ENCODE measurements at regions not wholly inside any gene's neighbourhood (a gene's known extent, or its start where the extent isn't known, plus 50 kb on each side); places are given as distances from the start of the nearest gene placed in this dataset.

- Mint-ChIP-seq H3K4me3 (no peak overlapping the region), H3K4me1 (no peaks in the 10 kb centered on the region), H3K36me3 (ENCODE audit: low read depth) (no peaks in the 10 kb centered on the region), H3K27ac (no peak overlapping the region), H3K27me3 (no peaks in the 10 kb centered on the region)
- DNase-seq, result no peak
- ATAC-seq, result no peak
- H3K9me3 ChIP-seq (ENCODE audit: control insufficient read depth, low read length, poor library complexity, severe bottlenecking), result no peaks in the 10 kb centered on the region
Observed at GRCh38 chr4:34718576-34719245, 1525.6 kb downstream of the ARAP2 start.

GRCh38 chr4:34720571-34720970, 1523.7 kb downstream of the ARAP2 start:
- Mint-ChIP-seq H3K27ac (no peak overlapping the region), H3K4me1 (no peaks in the 10 kb centered on the region), H3K36me3 (ENCODE audit: low read depth) (no peaks in the 10 kb centered on the region), H3K4me3 (no peak overlapping the region), H3K27me3 (no peaks in the 10 kb centered on the region)
- DNase-seq (no peak), ATAC-seq (no peak)
- H3K9me3 ChIP-seq (ENCODE audit: control insufficient read depth, low read length, poor library complexity, severe bottlenecking), result no peaks in the 10 kb centered on the region

GRCh38 chr4:34721835-34722234, 1522.5 kb downstream of the ARAP2 start:
- no peak for ATAC-seq
- no peaks in the 10 kb centered on the region for H3K4me1 Mint-ChIP-seq
- H3K27ac Mint-ChIP-seq, result no peak overlapping the region
- H3K4me3 Mint-ChIP-seq, result no peak overlapping the region
- H3K9me3 ChIP-seq (ENCODE audit: control insufficient read depth, low read length, poor library complexity, severe bottlenecking), result no peaks in the 10 kb centered on the region
- no peaks in the 10 kb centered on the region for H3K27me3 Mint-ChIP-seq
- no peak for DNase-seq
- no peaks in the 10 kb centered on the region for H3K36me3 Mint-ChIP-seq (ENCODE audit: low read depth)

- no peaks in the 10 kb centered on the region for H3K36me3 Mint-ChIP-seq (ENCODE audit: low read depth)
- ATAC-seq, result no peak
- no peak overlapping the region for H3K4me3 Mint-ChIP-seq
- no peak overlapping the region for H3K27ac Mint-ChIP-seq
- H3K4me1 Mint-ChIP-seq, result no peaks in the 10 kb centered on the region
- H3K9me3 ChIP-seq (ENCODE audit: control insufficient read depth, low read length, poor library complexity, severe bottlenecking), result no peaks in the 10 kb centered on the region
- no peaks in the 10 kb centered on the region for H3K27me3 Mint-ChIP-seq
- no peak for DNase-seq
Observed at GRCh38 chr4:34723605-34724004, 1520.7 kb downstream of the ARAP2 start.

- H3K4me1 Mint-ChIP-seq, result no peaks in the 10 kb centered on the region
- no peaks in the 10 kb centered on the region for H3K36me3 Mint-ChIP-seq (ENCODE audit: low read depth)
- ATAC-seq, result no peak
- no peak overlapping the region for H3K4me3 Mint-ChIP-seq
- no peaks in the 10 kb centered on the region for H3K9me3 ChIP-seq (ENCODE audit: control insufficient read depth, low read length, poor library complexity, severe bottlenecking)
- no peaks in the 10 kb centered on the region for H3K27me3 Mint-ChIP-seq
- DNase-seq, result no peak
- H3K27ac Mint-ChIP-seq, result no peak overlapping the region
Observed at GRCh38 chr4:34724491-34724890, 1519.8 kb downstream of the ARAP2 start.

GRCh38 chr4:34731070-34731469, 1513.2 kb downstream of the ARAP2 start:
- Mint-ChIP-seq H3K27me3 (no peaks in the 10 kb centered on the region), H3K27ac (no peak overlapping the region), H3K36me3 (ENCODE audit: low read depth) (no peaks in the 10 kb centered on the region), H3K4me3 (no peak overlapping the region), H3K4me1 (no peaks in the 10 kb centered on the region)
- no peak for ATAC-seq
- no peaks in the 10 kb centered on the region for H3K9me3 ChIP-seq (ENCODE audit: control insufficient read depth, low read length, poor library complexity, severe bottlenecking)
- DNase-seq, result no peak

- no peaks in the 10 kb centered on the region for H3K9me3 ChIP-seq (ENCODE audit: control insufficient read depth, low read length, poor library complexity, severe bottlenecking)
- H3K27me3 Mint-ChIP-seq, result no peaks in the 10 kb centered on the region
- H3K36me3 Mint-ChIP-seq (ENCODE audit: low read depth), result no peaks in the 10 kb centered on the region
- H3K4me3 Mint-ChIP-seq, result no peak overlapping the region
- ATAC-seq (no peak), DNase-seq (no peak)
- no peaks in the 10 kb centered on the region for H3K4me1 Mint-ChIP-seq
- no peak overlapping the region for H3K27ac Mint-ChIP-seq
Observed at GRCh38 chr4:34732176-34732950, 1512.0 kb downstream of the ARAP2 start.

- no peaks in the 10 kb centered on the region for H3K4me1 Mint-ChIP-seq
- no peak for DNase-seq
Observed at GRCh38 chr4:34733185-34733941, 1511.0 kb downstream of the ARAP2 start.

GRCh38 chr4:34766935-34767334, 1477.4 kb downstream of the ARAP2 start:
- Mint-ChIP-seq H3K27ac (no peak overlapping the region), H3K27me3 (no peaks in the 10 kb centered on the region), H3K36me3 (ENCODE audit: low read depth) (no peaks in the 10 kb centered on the region), H3K4me3 (no peak overlapping the region), H3K4me1 (no peaks in the 10 kb centered on the region)
- no peaks in the 10 kb centered on the region for H3K9me3 ChIP-seq (ENCODE audit: control insufficient read depth, low read length, poor library complexity, severe bottlenecking)
- no peak for DNase-seq
- no peak for ATAC-seq

More at GRCh38 chr4:34733185-34733941, 1511.0 kb downstream of the ARAP2 start:
- Mint-ChIP-seq H3K4me3 (no peak overlapping the region), H3K36me3 (ENCODE audit: low read depth) (no peaks in the 10 kb centered on the region), H3K27me3 (no peaks in the 10 kb centered on the region), H3K27ac (no peak overlapping the region)
- H3K9me3 ChIP-seq (ENCODE audit: control insufficient read depth, low read length, poor library complexity, severe bottlenecking), result no peaks in the 10 kb centered on the region
- no peak for ATAC-seq

GRCh38 chr4:34767407-34767806, 1476.9 kb downstream of the ARAP2 start:
- no peak overlapping the region for H3K4me3 Mint-ChIP-seq
- DNase-seq (no peak), ATAC-seq (no peak)
- H3K27me3 Mint-ChIP-seq, result no peaks in the 10 kb centered on the region
- H3K36me3 Mint-ChIP-seq (ENCODE audit: low read depth), result no peaks in the 10 kb centered on the region
- H3K27ac Mint-ChIP-seq, result no peak overlapping the region
- H3K9me3 ChIP-seq (ENCODE audit: control insufficient read depth, low read length, poor library complexity, severe bottlenecking), result no peaks in the 10 kb centered on the region
- no peaks in the 10 kb centered on the region for H3K4me1 Mint-ChIP-seq

GRCh38 chr4:34771632-34772031, 1472.7 kb downstream of the ARAP2 start:
- Mint-ChIP-seq H3K4me3 (no peak overlapping the region), H3K4me1 (no peaks in the 10 kb centered on the region), H3K27me3 (no peaks in the 10 kb centered on the region), H3K36me3 (ENCODE audit: low read depth) (no peaks in the 10 kb centered on the region), H3K27ac (no peak overlapping the region)
- no peaks in the 10 kb centered on the region for H3K9me3 ChIP-seq (ENCODE audit: control insufficient read depth, low read length, poor library complexity, severe bottlenecking)
- ATAC-seq (no peak), DNase-seq (no peak)

- no peaks in the 10 kb centered on the region for H3K9me3 ChIP-seq (ENCODE audit: control insufficient read depth, low read length, poor library complexity, severe bottlenecking)
- DNase-seq (no peak), ATAC-seq (no peak)
- H3K36me3 Mint-ChIP-seq (ENCODE audit: low read depth), result no peaks in the 10 kb centered on the region
- H3K27me3 Mint-ChIP-seq, result no peaks in the 10 kb centered on the region
- H3K4me1 Mint-ChIP-seq, result no peaks in the 10 kb centered on the region
- no peak overlapping the region for H3K27ac Mint-ChIP-seq
- no peak overlapping the region for H3K4me3 Mint-ChIP-seq
Observed at GRCh38 chr4:34790131-34790530, 1454.2 kb downstream of the ARAP2 start.

- Mint-ChIP-seq H3K27ac (no peak overlapping the region), H3K4me1 (no peaks in the 10 kb centered on the region), H3K27me3 (no peaks in the 10 kb centered on the region), H3K4me3 (no peak overlapping the region), H3K36me3 (ENCODE audit: low read depth) (no peaks in the 10 kb centered on the region)
- DNase-seq, result no peak
- ATAC-seq, result no peak
- no peaks in the 10 kb centered on the region for H3K9me3 ChIP-seq (ENCODE audit: control insufficient read depth, low read length, poor library complexity, severe bottlenecking)
Observed at GRCh38 chr4:34791209-34791608, 1453.1 kb downstream of the ARAP2 start.

Measured in T-helper 17 cell (primary cell).